Head of caudate nucleus (tissue), 42 donors: ENCODE measurements at regions not wholly inside any gene's neighbourhood (a gene's known extent, or its start where the extent isn't known, plus 50 kb on each side); places are given as distances from the start of the nearest gene placed in this dataset.
A peak's percentile ranks its signal among the peaks of the same experiment; 100 is the strongest.
"Not testable (repeated sequence)": the region's sequence is repeated elsewhere in the genome, so short reads cannot be mapped to it uniquely, and the experiment has no call there.

Source experiments
- DNase-seq, 42 donors: peaks; one replicate each; pipeline versions ENCODE4 v3.0.0 to v3.0.0-alpha.2; 2020 to 2021; ENCODE audit warnings: mixed read lengths in 7 of 42
- intact Hi-C: fragments of 100-400 bp; cut with DNase I; formaldehyde crosslinking; loops from one replicate; pipeline ENCODE4 v1.15.0; 2022

- intact Hi-C loops = no loop called here
- no peak for DNase-seq
Observed at GRCh38 chrX:148229801-148230303, 248.7 kb downstream of the FMR1NB start.

GRCh38 chrX:148259990-148260389 is 240.4 kb upstream of the AFF2 start:
- intact Hi-C loops = no loop called here
- no peak for DNase-seq

- intact Hi-C loops = no loop called here
- no peak for DNase-seq
Observed at GRCh38 chrX:148265829-148266228, 234.6 kb upstream of the AFF2 start.

- no peak for DNase-seq
- intact Hi-C loops = no loop called here
Observed at GRCh38 chrX:148268673-148269072, 231.7 kb upstream of the AFF2 start.

- DNase-seq = no peak
- intact Hi-C loops = no loop called here
Observed at GRCh38 chrX:148269513-148269912, 230.9 kb upstream of the AFF2 start.

GRCh38 chrX:148270499-148270898 is 229.9 kb upstream of the AFF2 start:
- intact Hi-C loops = no loop called here
- no peak for DNase-seq

- intact Hi-C loops = no loop called here
- DNase-seq = no peak
Observed at GRCh38 chrX:148271263-148271662, 229.2 kb upstream of the AFF2 start.

- DNase-seq = no peak
- intact Hi-C loops = no loop called here
Observed at GRCh38 chrX:148281920-148282319, 218.5 kb upstream of the AFF2 start.

- intact Hi-C loops = no loop called here
- DNase-seq = no peak
Observed at GRCh38 chrX:148282504-148282903, 217.9 kb upstream of the AFF2 start.

- no peak for DNase-seq
- intact Hi-C loops = no loop called here
Observed at GRCh38 chrX:148284056-148284455, 216.4 kb upstream of the AFF2 start.

GRCh38 chrX:148284821-148285220 is 215.6 kb upstream of the AFF2 start:
- DNase-seq = no peak
- intact Hi-C loops = no loop called here

GRCh38 chrX:148288451-148288850 is 212.0 kb upstream of the AFF2 start:
- intact Hi-C loops = no loop called here
- no peak for DNase-seq

- no peak for DNase-seq
- intact Hi-C loops = no loop called here
Observed at GRCh38 chrX:148290041-148290440, 210.4 kb upstream of the AFF2 start.

- intact Hi-C loops = no loop called here
- no peak for DNase-seq
Observed at GRCh38 chrX:148290931-148291330, 209.5 kb upstream of the AFF2 start.

- intact Hi-C loops = no loop called here
- DNase-seq = no peak
Observed at GRCh38 chrX:148298737-148299136, 201.7 kb upstream of the AFF2 start.

- DNase-seq, intact Hi-C loops: not testable (repeated sequence)
Observed at GRCh38 chrX:148305214-148305613, 195.2 kb upstream of the AFF2 start.

- intact Hi-C loops = no loop called here
Observed at GRCh38 chrX:148309413-148309812, 191.0 kb upstream of the AFF2 start.

GRCh38 chrX:148310426-148311165 is 189.8 kb upstream of the AFF2 start:
- no peak for DNase-seq
- intact Hi-C loops = no loop called here

More at GRCh38 chrX:148309413-148309812, 191.0 kb upstream of the AFF2 start:
- no peak for DNase-seq

GRCh38 chrX:148311544-148311943 is 188.9 kb upstream of the AFF2 start:
- intact Hi-C loops = no loop called here
- DNase-seq = no peak

- intact Hi-C loops = no loop called here
- DNase-seq = peak in 20 of 42 donors; percentile 3 to 53 (median 21)
Observed at GRCh38 chrX:148314876-148315275, 185.5 kb upstream of the AFF2 start.

- intact Hi-C loops = no loop called here
- DNase-seq = no peak
Observed at GRCh38 chrX:148316446-148316845, 184.0 kb upstream of the AFF2 start.
